ENCODE measurements at regions not wholly inside any gene's neighbourhood (a gene's known extent, or its start where the extent isn't known, plus 50 kb on each side); places are given as distances from the start of the nearest gene placed in this dataset.

DNA sequence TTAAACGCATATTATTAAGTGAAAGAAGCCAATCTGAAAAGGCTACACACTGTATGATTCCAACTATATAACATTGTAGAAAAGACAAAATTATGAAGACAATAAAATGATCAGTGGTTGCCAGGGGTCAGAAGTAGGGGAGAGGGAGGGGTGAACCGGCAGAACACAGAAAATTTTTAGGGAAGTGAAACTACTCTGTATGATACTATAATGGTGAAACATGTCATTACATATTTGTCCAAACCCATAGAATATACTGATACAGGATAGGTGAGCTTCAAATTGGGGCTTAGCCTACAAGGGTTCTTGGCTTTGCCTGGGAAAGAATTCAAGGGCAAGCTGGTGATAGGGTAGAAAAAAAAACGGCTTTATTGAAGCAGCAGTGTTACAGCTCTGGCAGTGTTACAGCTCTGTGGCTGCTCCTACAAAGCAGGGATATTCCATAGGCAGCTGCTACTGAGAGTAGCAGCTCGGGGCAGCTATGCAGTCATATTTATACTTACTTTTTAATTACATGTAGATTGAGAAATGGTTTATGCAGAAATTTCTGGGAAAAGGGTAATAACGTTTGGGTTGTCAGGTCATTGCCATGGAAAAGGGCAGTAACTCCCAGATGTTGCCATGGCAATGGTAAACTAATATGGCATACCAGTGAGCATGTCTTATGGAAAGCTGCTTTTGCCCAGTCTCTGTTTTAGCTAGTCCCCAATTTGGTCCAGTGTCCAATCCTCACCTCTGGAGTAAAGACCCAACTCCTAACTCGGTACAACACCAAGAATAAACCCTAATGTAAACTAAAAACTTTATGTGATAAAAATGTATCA lies 125.1 kb upstream of the SLC25A36 start:
- no peak for DNase-seq (ENCODE audit: extremely low spot score)
- CTCF ChIA-PET = no interaction called here
- TF ChIP-seq ARNT (IDR thresholded peaks at IDR 0.05) = no peak
- TF ChIP-seq ZNF384 (IDR thresholded peaks at IDR 0.05) = no peak
- TF ChIP-seq TARDBP (IDR thresholded peaks at IDR 0.05) = no peak
- TF ChIP-seq BHLHE40 (IDR thresholded peaks at IDR 0.05; ENCODE audit: borderline replicate concordance) = no peak
- no peak for TF ChIP-seq CTBP1 (IDR thresholded peaks at IDR 0.05; ENCODE audit: borderline replicate concordance)
- TF ChIP-seq FOXA1 (IDR thresholded peaks at IDR 0.05) = no peak
- no peak for TF ChIP-seq NFRKB (IDR thresholded peaks at IDR 0.05)
- TF ChIP-seq HDGF (IDR thresholded peaks at IDR 0.05; ENCODE audit: borderline replicate concordance) = no peak
- no peak for TF ChIP-seq SUZ12 (IDR thresholded peaks at IDR 0.05)
- TF ChIP-seq FOXM1 (IDR thresholded peaks at IDR 0.05; ENCODE audit: borderline replicate concordance) = no peak
- no peak for TF ChIP-seq ELF4 (IDR thresholded peaks at IDR 0.05)
- TF ChIP-seq L3MBTL2 (conservative IDR thresholded peaks at IDR 0.05) = no peak
- no peak for TF ChIP-seq FOXK2 (IDR thresholded peaks at IDR 0.05)
- TF ChIP-seq, protein P1, sequence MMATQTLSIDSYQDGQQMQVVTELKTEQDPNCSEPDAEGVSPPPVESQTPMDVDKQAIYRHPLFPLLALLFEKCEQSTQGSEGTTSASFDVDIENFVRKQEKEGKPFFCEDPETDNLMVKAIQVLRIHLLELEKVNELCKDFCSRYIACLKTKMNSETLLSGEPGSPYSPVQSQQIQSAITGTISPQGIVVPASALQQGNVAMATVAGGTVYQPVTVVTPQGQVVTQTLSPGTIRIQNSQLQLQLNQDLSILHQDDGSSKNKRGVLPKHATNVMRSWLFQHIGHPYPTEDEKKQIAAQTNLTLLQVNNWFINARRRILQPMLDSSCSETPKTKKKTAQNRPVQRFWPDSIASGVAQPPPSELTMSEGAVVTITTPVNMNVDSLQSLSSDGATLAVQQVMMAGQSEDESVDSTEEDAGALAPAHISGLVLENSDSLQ (IDR thresholded peaks at IDR 0.05) = no peak
- TF ChIP-seq SP1 (IDR thresholded peaks at IDR 0.05) = no peak
- POLR2A ChIA-PET = no interaction called here

DNA sequence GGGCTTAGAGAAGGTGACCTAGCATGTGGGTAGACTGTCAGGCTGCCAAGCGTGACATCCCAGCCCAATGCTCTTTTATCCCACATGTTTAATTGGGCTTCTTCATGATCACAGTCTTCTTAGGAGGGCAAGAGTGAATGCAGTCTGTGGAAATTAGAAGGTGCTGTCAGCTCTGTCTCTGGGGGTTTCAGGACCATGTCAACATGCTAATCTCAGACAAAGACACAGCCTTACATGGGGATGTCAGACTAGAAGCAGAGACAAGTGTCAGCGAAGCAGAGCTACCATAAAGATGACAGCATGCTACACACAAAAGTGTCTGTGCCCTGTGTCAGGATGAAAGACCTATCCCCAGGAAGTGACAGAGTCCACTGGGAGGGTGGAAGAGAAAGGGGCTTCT lies 120.1 kb upstream of the SLC25A36 start:
- ChIA-PET POLR2A (no interaction called here), CTCF (no interaction called here)

GRCh38 chr3:140822401-140823047 lies 119.1 kb upstream of the SLC25A36 start:
- ChIA-PET POLR2A (no interaction called here), CTCF (no interaction called here)
- DNase-seq (ENCODE audit: extremely low spot score) = no peak
- no peak for TF ChIP-seq LEF1 (IDR thresholded peaks at IDR 0.05; ENCODE audit: borderline replicate concordance)
- TF ChIP-seq, protein P1 (IDR thresholded peaks at IDR 0.05) = no peak
- TF ChIP-seq L3MBTL2 (conservative IDR thresholded peaks at IDR 0.05) = no peak
- TF ChIP-seq FOXM1 (IDR thresholded peaks at IDR 0.05; ENCODE audit: borderline replicate concordance) = no peak
- TF ChIP-seq ELF4 (IDR thresholded peaks at IDR 0.05) = no peak
- TF ChIP-seq TARDBP (IDR thresholded peaks at IDR 0.05) = no peak

More for the DNA sequence above, 120.1 kb upstream of the SLC25A36 start:
- TF ChIP-seq ZNF384 (IDR thresholded peaks at IDR 0.05) (no peak), NFRKB (IDR thresholded peaks at IDR 0.05) (no peak), ELF4 (IDR thresholded peaks at IDR 0.05) (no peak), L3MBTL2 (conservative IDR thresholded peaks at IDR 0.05) (no peak), FOXA1 (IDR thresholded peaks at IDR 0.05) (no peak)
- TF ChIP-seq, protein P1 (IDR thresholded peaks at IDR 0.05) = no peak
- DNase-seq (ENCODE audit: extremely low spot score) = no peak

GRCh38 chr3:140823106-140823505 lies 118.5 kb upstream of the SLC25A36 start:
- TF ChIP-seq ARNT (IDR thresholded peaks at IDR 0.05) = no peak
- no peak for TF ChIP-seq FOXM1 (IDR thresholded peaks at IDR 0.05; ENCODE audit: borderline replicate concordance)
- no peak for TF ChIP-seq FOXA1 (IDR thresholded peaks at IDR 0.05)
- TF ChIP-seq, protein P1 (IDR thresholded peaks at IDR 0.05) = no peak
- TF ChIP-seq NFRKB (IDR thresholded peaks at IDR 0.05) = no peak
- no peak for TF ChIP-seq HDGF (IDR thresholded peaks at IDR 0.05; ENCODE audit: borderline replicate concordance)
- no peak for TF ChIP-seq SUZ12 (IDR thresholded peaks at IDR 0.05)
- no peak for TF ChIP-seq CTBP1 (IDR thresholded peaks at IDR 0.05; ENCODE audit: borderline replicate concordance)
- TF ChIP-seq TARDBP (IDR thresholded peaks at IDR 0.05) = no peak
- TF ChIP-seq FOXK2 (IDR thresholded peaks at IDR 0.05) = no peak
- TF ChIP-seq ELF4 (IDR thresholded peaks at IDR 0.05) = no peak
- TF ChIP-seq LEF1 (IDR thresholded peaks at IDR 0.05; ENCODE audit: borderline replicate concordance) = no peak
- TF ChIP-seq SP1 (IDR thresholded peaks at IDR 0.05) = no peak
- no peak for TF ChIP-seq L3MBTL2 (conservative IDR thresholded peaks at IDR 0.05)
- TF ChIP-seq BHLHE40 (IDR thresholded peaks at IDR 0.05; ENCODE audit: borderline replicate concordance) = no peak
- TF ChIP-seq ZNF384 (IDR thresholded peaks at IDR 0.05) = no peak
- DNase-seq (ENCODE audit: extremely low spot score) = no peak
- CTCF ChIA-PET = no interaction called here
- POLR2A ChIA-PET = no interaction called here

DNA sequence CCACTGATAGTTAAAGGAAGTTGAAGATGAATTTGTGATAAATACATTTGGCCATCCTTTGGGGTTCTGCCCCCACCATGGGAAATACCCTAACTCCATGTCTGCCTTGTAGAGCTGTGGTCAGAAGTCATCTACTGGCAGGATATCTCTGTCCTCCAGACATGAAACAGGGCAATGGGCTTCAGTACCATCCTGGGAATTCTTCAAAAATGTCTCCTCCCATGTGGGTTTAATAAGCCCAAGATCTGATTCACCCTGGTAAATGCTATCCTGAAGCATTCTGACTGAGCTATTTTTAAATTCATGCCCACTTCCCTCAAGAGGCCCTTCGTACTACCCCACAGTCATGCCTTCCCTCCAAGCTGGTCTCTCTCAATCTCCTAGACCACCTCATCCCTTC lies 113.7 kb upstream of the SLC25A36 start:
- TF ChIP-seq SP1 (IDR thresholded peaks at IDR 0.05) = no peak
- TF ChIP-seq ZNF384 (IDR thresholded peaks at IDR 0.05) = no peak
- no peak for TF ChIP-seq FOXA1 (IDR thresholded peaks at IDR 0.05)
- TF ChIP-seq NFRKB (IDR thresholded peaks at IDR 0.05) = no peak
- TF ChIP-seq FOXM1 (IDR thresholded peaks at IDR 0.05; ENCODE audit: borderline replicate concordance) = no peak
- TF ChIP-seq LEF1 (IDR thresholded peaks at IDR 0.05; ENCODE audit: borderline replicate concordance) = no peak
- TF ChIP-seq ELF4 (IDR thresholded peaks at IDR 0.05) = no peak
- TF ChIP-seq L3MBTL2 (conservative IDR thresholded peaks at IDR 0.05) = no peak
- no peak for TF ChIP-seq BHLHE40 (IDR thresholded peaks at IDR 0.05; ENCODE audit: borderline replicate concordance)
- TF ChIP-seq ARNT (IDR thresholded peaks at IDR 0.05) = no peak
- no peak for TF ChIP-seq CTBP1 (IDR thresholded peaks at IDR 0.05; ENCODE audit: borderline replicate concordance)
- TF ChIP-seq, protein P1 (IDR thresholded peaks at IDR 0.05) = no peak
- no peak for TF ChIP-seq SUZ12 (IDR thresholded peaks at IDR 0.05)
- TF ChIP-seq HDGF (IDR thresholded peaks at IDR 0.05; ENCODE audit: borderline replicate concordance) = no peak
- TF ChIP-seq FOXK2 (IDR thresholded peaks at IDR 0.05) = no peak
- no peak for TF ChIP-seq TARDBP (IDR thresholded peaks at IDR 0.05)
- ChIA-PET CTCF (no interaction called here), POLR2A (no interaction called here)
- DNase-seq (ENCODE audit: extremely low spot score) = no peak
